GM23338 (cell line): ENCODE measurements at regions not wholly inside any gene's neighbourhood (a gene's known extent, or its start where the extent isn't known, plus 50 kb on each side); places are given as distances from the start of the nearest gene placed in this dataset.

Experiments
- ATAC-seq: fragments of 200-7000 bp; cut with Tn5 transposase; 3 replicates; pipeline ENCODE4 v1.9.1; 2020
- DNase-seq: peaks from one replicate; pipeline ENCODE4 v3.0.0-alpha.2; 2015; ENCODE audit warnings: low spot score
- H2AFZ ChIP-seq: fragments of 200-600 bp; sonication (generic); 2 replicates; pipeline ENCODE4 v1.8.0; 2016; ENCODE audit warnings: antibody characterized with exemption, mild to moderate bottlenecking, moderate library complexity
- H3F3A ChIP-seq: fragments of 200-600 bp; sonication (generic); replicated peaks from 2 replicates; pipeline ENCODE4 v1.8.0; 2017; ENCODE audit warnings: antibody characterized with exemption, mixed run types, low read depth
- H3K27ac ChIP-seq: fragments of 200-600 bp; sonication (generic); 2 replicates; pipeline ENCODE4 v1.6.1; 2016; ENCODE audit warnings: low read depth
- H3K27me3 ChIP-seq: fragments of 200-600 bp; sonication (generic); 2 replicates; pipeline ENCODE4 v1.8.0; 2016; ENCODE audit warnings: mild to moderate bottlenecking, mixed run types, moderate library complexity; ENCODE audit not compliant: insufficient read depth
- H3K36me3 ChIP-seq: fragments of 200-600 bp; sonication (generic); 2 replicates; pipeline ENCODE4 v1.8.0; 2016; ENCODE audit warnings: mild to moderate bottlenecking; ENCODE audit not compliant: insufficient read depth
- H3K4me1 ChIP-seq: fragments of 200-600 bp; sonication (generic); 2 replicates; pipeline ENCODE4 v1.8.0; 2016; ENCODE audit warnings: mild to moderate bottlenecking, moderate library complexity; ENCODE audit not compliant: insufficient read depth
- H3K4me2 ChIP-seq: fragments of 200-600 bp; sonication (generic); 2 replicates; pipeline ENCODE4 v1.7.1; 2017; ENCODE audit warnings: mixed run types
- H3K4me3 ChIP-seq: fragments of 200-600 bp; sonication (generic); 2 replicates; pipeline ENCODE4 v1.6.1; 2016; ENCODE audit warnings: mixed run types
- H3K79me2 ChIP-seq: fragments of 200-600 bp; sonication (generic); replicated peaks from 2 replicates; pipeline ENCODE4 v1.8.0; 2017; ENCODE audit warnings: mild to moderate bottlenecking; ENCODE audit not compliant: insufficient read depth
- H3K9me2 ChIP-seq: fragments of 200-600 bp; sonication (generic); 2 replicates; pipeline ENCODE4 v1.8.0; 2017; ENCODE audit not compliant: insufficient read depth
- H4K20me1 ChIP-seq: fragments of 200-600 bp; sonication (generic); replicated peaks from 2 replicates; pipeline ENCODE4 v1.8.0; 2017; ENCODE audit warnings: mild to moderate bottlenecking; ENCODE audit not compliant: insufficient read depth
- H3K27ac Mint-ChIP-seq: 2 replicates; pipeline ENCODE4 v1.8.0; 2020; ENCODE audit warnings: inconsistent platforms, mild to moderate bottlenecking, moderate library complexity, mixed read lengths
- H3K27me3 Mint-ChIP-seq: 3 replicates; pipeline ENCODE4 v1.8.0; 2022; ENCODE audit warnings: low read depth, mild to moderate bottlenecking, moderate library complexity, mixed read lengths, inconsistent platforms; ENCODE audit not compliant: insufficient read depth, poor library complexity
- H3K36me3 Mint-ChIP-seq: 3 replicates; pipeline ENCODE4 v1.8.0; 2021; ENCODE audit warnings: low read depth, mild to moderate bottlenecking, inconsistent platforms, moderate library complexity, mixed read lengths
- H3K4me1 Mint-ChIP-seq: 3 replicates; pipeline ENCODE4 v1.8.0; 2020; ENCODE audit warnings: mild to moderate bottlenecking, inconsistent platforms, mixed read lengths
- H3K4me3 Mint-ChIP-seq: 3 replicates; pipeline ENCODE4 v1.8.0; 2021; ENCODE audit warnings: moderate library complexity, mild to moderate bottlenecking, inconsistent platforms, mixed read lengths
- H3K9me3 Mint-ChIP-seq: 3 replicates; pipeline ENCODE4 v1.8.0; 2020; ENCODE audit warnings: moderate library complexity, mild to moderate bottlenecking, inconsistent platforms, mixed read lengths
- CREB1 ChIP-seq: fragments of 250-450 bp; sonication (Bioruptor Pico); IDR thresholded peaks from 2 replicates; pipeline ENCODE4 v1.5.0; 2020; ENCODE audit warnings: low read depth, mild to moderate bottlenecking, moderate library complexity
- EZH2 ChIP-seq: fragments of 200-600 bp; sonication (generic); IDR thresholded peaks from one replicate; pipeline ENCODE4 v1.8.0; 2017; ENCODE audit warnings: antibody characterized with exemption, mild to moderate bottlenecking, low read depth; ENCODE audit not compliant: unreplicated experiment
- EZH2phosphoT487 ChIP-seq: fragments of 200-600 bp; sonication (generic); IDR thresholded peaks from one replicate; pipeline ENCODE4 v1.8.1; 2018; ENCODE audit warnings: antibody characterized with exemption; ENCODE audit not compliant: unreplicated experiment
- NANOG ChIP-seq: IDR thresholded peaks from 2 replicates; pipeline ENCODE4 v1.6.1; 2016; ENCODE audit warnings: antibody characterized with exemption, borderline replicate concordance
- POLR2AphosphoS5 ChIP-seq: IDR thresholded peaks from 2 replicates; pipeline ENCODE4 v1.6.1; 2016; ENCODE audit warnings: antibody characterized with exemption, low read depth
- STAT1 ChIP-seq: IDR thresholded peaks from one replicate; pipeline ENCODE4 v1.6.1; 2016; ENCODE audit warnings: antibody characterized with exemption; ENCODE audit not compliant: unreplicated experiment
- ZNF114 ChIP-seq: fragments of 250-450 bp; sonication (Bioruptor Pico); IDR thresholded peaks from 2 replicates; pipeline ENCODE4 v1.5.0; 2020; ENCODE audit warnings: mild to moderate bottlenecking, moderate library complexity
- ZNF331 ChIP-seq: fragments of 250-450 bp; sonication (Bioruptor Pico); IDR thresholded peaks from 2 replicates; pipeline ENCODE4 v1.5.0; 2020; ENCODE audit warnings: low read depth, mild to moderate bottlenecking, moderate library complexity
- TF ChIP-seq, protein P1 (sequence below), 2 experiments: fragments of 200-600 bp in 1 of 2; sonication (generic) in 1 of 2; conservative IDR thresholded peaks; 2 replicates each; pipeline versions ENCODE4 v1.5.1 to v1.6.1; 2016 to 2017; ENCODE audit warnings: antibody characterized with exemption in 2 of 2, low read depth in 2 of 2, mild to moderate bottlenecking in 2 of 2, moderate library complexity in 1 of 2
- TF ChIP-seq, protein P2 (sequence below): IDR thresholded peaks from one replicate; pipeline ENCODE4 v1.6.1; 2018; ENCODE audit warnings: antibody characterized with exemption; ENCODE audit not compliant: unreplicated experiment

DNA sequence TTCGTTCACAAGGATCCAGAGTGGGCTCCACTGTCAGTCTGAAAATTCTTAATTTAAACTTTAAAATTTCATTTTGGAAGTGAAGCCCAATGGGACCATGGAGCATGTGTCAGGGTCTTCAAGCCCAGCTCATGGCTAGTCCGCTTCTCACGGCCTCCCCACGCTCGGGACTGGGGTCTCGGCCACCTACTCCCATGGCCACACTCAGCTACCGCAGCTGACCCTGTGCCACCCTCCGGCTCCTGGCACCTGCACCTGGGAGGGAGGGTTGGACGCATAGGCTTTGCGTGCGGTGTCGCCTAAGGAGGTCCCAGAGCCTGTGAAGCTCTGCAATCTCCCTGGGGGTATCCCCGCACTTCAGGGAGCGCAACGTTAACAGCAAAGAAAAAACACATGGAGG is 175.7 kb upstream of the PRLR start:
- Histone ChIP-seq H3K4me3 (no peak overlapping the region), H2AFZ (no peak overlapping the region), H3K4me1 (no peaks in the 10 kb centered on the region), H4K20me1 (no peaks in the 10 kb centered on the region), H3K9me2 (peaks cover 4% of the 10 kb centered on the region; the same call in 1 of the 2 replicates), H3K27me3 (no peaks in the 10 kb centered on the region), H3K27ac (no peak overlapping the region), H3F3A (no peaks in the 10 kb centered on the region), H3K4me2 (no peak overlapping the region), H3K79me2 (no peaks in the 10 kb centered on the region), H3K36me3 (no peaks in the 10 kb centered on the region)
- peaks cover 4% of the 10 kb centered on the region; the same call in 1 of the 3 replicates for H3K9me3 Mint-ChIP-seq
- H3K27me3 Mint-ChIP-seq = no peaks in the 10 kb centered on the region
- H3K4me1 Mint-ChIP-seq = no peaks in the 10 kb centered on the region
- DNase-seq = no peak
- no peaks in the 10 kb centered on the region for H3K36me3 Mint-ChIP-seq
- no peak for ATAC-seq
- TF ChIP-seq, protein P1, sequence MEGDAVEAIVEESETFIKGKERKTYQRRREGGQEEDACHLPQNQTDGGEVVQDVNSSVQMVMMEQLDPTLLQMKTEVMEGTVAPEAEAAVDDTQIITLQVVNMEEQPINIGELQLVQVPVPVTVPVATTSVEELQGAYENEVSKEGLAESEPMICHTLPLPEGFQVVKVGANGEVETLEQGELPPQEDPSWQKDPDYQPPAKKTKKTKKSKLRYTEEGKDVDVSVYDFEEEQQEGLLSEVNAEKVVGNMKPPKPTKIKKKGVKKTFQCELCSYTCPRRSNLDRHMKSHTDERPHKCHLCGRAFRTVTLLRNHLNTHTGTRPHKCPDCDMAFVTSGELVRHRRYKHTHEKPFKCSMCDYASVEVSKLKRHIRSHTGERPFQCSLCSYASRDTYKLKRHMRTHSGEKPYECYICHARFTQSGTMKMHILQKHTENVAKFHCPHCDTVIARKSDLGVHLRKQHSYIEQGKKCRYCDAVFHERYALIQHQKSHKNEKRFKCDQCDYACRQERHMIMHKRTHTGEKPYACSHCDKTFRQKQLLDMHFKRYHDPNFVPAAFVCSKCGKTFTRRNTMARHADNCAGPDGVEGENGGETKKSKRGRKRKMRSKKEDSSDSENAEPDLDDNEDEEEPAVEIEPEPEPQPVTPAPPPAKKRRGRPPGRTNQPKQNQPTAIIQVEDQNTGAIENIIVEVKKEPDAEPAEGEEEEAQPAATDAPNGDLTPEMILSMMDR (conservative IDR thresholded peaks at IDR 0.05; ENCODE audit: low read depth in 2 of 2) = no peak
- H3K27ac Mint-ChIP-seq = no peak overlapping the region
- H3K4me3 Mint-ChIP-seq = no peak overlapping the region

DNA sequence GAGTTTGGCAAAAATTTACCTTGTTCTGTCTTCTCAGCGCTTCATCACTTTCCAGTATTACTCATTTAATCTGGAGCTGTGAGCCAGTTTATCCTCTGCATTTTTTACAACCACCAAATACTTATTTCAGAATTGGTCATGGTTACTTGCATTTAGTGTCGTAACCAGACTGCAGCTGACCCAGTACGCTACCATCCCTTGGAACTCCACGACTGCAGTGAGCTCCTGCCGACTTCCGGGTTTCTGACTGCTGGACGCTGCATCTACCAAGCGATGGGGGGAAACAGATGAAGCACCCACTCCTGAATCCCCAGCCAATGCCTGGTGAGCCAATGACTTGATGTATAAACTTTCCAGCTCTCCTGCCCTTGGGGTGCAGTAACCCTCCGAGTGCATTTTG is 174.4 kb upstream of the PRLR start:
- no peak overlapping the region for H3K4me2 ChIP-seq
- Mint-ChIP-seq H3K4me1 (no peaks in the 10 kb centered on the region), H3K4me3 (no peak overlapping the region), H3K36me3 (no peaks in the 10 kb centered on the region), H3K9me3 (peaks cover 5% of the 10 kb centered on the region; the same call in 2 of the 3 replicates), H3K27ac (no peak overlapping the region), H3K27me3 (no peaks in the 10 kb centered on the region)
- H3F3A ChIP-seq = no peaks in the 10 kb centered on the region
- H2AFZ ChIP-seq = peak overlapping the region; percentile 39; the same call in 1 of the 2 replicates
- TF ChIP-seq STAT1 = no peak
- TF ChIP-seq, protein P1 (conservative IDR thresholded peaks at IDR 0.05; ENCODE audit: low read depth in 2 of 2) = no peak
- TF ChIP-seq EZH2 = no peak
- TF ChIP-seq POLR2AphosphoS5 = no peak
- no peak for TF ChIP-seq NANOG
- no peak for TF ChIP-seq CREB1 (CRISPR knock-in tag)
- no peak for TF ChIP-seq ZNF331 (CRISPR knock-in tag)
- TF ChIP-seq EZH2phosphoT487 = no peak
- no peak for TF ChIP-seq ZNF114 (CRISPR knock-in tag)
- TF ChIP-seq, protein P2, sequence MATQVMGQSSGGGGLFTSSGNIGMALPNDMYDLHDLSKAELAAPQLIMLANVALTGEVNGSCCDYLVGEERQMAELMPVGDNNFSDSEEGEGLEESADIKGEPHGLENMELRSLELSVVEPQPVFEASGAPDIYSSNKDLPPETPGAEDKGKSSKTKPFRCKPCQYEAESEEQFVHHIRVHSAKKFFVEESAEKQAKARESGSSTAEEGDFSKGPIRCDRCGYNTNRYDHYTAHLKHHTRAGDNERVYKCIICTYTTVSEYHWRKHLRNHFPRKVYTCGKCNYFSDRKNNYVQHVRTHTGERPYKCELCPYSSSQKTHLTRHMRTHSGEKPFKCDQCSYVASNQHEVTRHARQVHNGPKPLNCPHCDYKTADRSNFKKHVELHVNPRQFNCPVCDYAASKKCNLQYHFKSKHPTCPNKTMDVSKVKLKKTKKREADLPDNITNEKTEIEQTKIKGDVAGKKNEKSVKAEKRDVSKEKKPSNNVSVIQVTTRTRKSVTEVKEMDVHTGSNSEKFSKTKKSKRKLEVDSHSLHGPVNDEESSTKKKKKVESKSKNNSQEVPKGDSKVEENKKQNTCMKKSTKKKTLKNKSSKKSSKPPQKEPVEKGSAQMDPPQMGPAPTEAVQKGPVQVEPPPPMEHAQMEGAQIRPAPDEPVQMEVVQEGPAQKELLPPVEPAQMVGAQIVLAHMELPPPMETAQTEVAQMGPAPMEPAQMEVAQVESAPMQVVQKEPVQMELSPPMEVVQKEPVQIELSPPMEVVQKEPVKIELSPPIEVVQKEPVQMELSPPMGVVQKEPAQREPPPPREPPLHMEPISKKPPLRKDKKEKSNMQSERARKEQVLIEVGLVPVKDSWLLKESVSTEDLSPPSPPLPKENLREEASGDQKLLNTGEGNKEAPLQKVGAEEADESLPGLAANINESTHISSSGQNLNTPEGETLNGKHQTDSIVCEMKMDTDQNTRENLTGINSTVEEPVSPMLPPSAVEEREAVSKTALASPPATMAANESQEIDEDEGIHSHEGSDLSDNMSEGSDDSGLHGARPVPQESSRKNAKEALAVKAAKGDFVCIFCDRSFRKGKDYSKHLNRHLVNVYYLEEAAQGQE = no peak
- no peaks in the 10 kb centered on the region for H3K79me2 ChIP-seq
- peaks cover 4% of the 10 kb centered on the region; the same call in 1 of the 2 replicates for H3K9me2 ChIP-seq
- H4K20me1 ChIP-seq = no peaks in the 10 kb centered on the region
- H3K36me3 ChIP-seq = no peaks in the 10 kb centered on the region
- no peaks in the 10 kb centered on the region for H3K4me1 ChIP-seq
- no peak overlapping the region for H3K4me3 ChIP-seq
- ATAC-seq (no peak), DNase-seq (no peak)
- no peaks in the 10 kb centered on the region for H3K27me3 ChIP-seq
- H3K27ac ChIP-seq = no peak overlapping the region
